ENCODE measurements at regions not wholly inside any gene's neighbourhood (a gene's known extent, or its start where the extent isn't known, plus 50 kb on each side); places are given as distances from the start of the nearest gene placed in this dataset.

DNA sequence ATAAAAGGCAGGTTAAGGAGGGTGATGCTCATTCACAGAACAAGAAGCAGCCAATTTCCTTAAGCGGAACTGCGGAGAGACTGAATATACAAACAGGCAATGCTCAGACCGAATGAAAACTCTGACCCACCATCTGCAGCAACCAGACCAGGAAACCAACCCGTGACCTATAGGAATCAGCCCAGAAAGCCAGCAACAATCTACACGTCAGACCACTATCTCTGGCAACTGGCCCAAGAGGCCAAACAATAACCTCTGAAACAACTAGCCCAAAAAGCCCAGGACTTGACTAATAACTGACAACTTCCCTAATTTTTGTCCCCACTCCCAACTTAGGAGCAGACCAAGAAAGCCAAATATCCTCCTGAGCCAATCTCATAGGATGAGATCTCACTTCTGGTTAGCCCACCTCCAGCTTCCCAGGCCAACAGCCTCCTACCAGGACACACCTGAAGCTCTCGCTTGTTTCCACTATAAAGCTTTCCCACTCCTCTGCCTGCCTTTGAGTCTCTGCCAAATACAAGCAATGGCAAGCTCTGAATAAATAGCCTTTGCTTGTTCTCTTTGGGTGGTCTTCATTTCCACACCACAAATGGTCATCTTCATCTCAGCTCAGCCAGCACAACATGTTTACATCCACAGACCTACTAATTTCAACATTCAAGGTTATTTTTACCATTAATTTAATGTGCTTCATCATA is 168.5 kb downstream of the HSD17B3 start:
- TF ChIP-seq POLR2A (IDR thresholded peaks at IDR 0.05) = no peak
- TF ChIP-seq, protein P1, sequence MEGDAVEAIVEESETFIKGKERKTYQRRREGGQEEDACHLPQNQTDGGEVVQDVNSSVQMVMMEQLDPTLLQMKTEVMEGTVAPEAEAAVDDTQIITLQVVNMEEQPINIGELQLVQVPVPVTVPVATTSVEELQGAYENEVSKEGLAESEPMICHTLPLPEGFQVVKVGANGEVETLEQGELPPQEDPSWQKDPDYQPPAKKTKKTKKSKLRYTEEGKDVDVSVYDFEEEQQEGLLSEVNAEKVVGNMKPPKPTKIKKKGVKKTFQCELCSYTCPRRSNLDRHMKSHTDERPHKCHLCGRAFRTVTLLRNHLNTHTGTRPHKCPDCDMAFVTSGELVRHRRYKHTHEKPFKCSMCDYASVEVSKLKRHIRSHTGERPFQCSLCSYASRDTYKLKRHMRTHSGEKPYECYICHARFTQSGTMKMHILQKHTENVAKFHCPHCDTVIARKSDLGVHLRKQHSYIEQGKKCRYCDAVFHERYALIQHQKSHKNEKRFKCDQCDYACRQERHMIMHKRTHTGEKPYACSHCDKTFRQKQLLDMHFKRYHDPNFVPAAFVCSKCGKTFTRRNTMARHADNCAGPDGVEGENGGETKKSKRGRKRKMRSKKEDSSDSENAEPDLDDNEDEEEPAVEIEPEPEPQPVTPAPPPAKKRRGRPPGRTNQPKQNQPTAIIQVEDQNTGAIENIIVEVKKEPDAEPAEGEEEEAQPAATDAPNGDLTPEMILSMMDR (IDR thresholded peaks at IDR 0.05) = no peak

Data from right lobe of liver (tissue), 4 donors.